ENCODE measurements at regions not wholly inside any gene's neighbourhood (a gene's known extent, or its start where the extent isn't known, plus 50 kb on each side); places are given as distances from the start of the nearest gene placed in this dataset.
"Not testable (repeated sequence)": the region's sequence is repeated elsewhere in the genome, so short reads cannot be mapped to it uniquely, and the experiment has no call there.

DNA sequence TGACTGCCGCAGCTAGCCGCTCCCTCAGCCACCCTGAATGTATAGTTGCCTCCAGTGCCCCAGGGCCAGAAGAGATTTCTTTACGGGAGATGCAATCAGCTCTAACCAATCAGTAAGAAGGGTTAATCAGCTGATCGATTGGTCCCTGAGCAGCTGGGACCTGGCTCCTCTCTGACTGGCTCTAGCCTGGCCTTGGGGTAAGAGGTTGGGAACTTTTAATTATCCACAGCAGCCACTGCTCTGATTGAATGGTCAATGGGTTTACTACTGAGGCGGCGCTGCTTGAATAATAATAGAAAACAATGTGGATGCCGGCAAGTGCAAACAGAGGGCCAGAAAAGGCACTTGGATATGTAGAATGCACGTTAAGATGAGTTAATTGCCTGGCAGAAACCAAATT is 99.8 kb downstream of the TFAP2A start:
- Histone ChIP-seq H3K4me1 (ENCODE audit: control insufficient read depth, insufficient read depth, low read length) (peaks cover 18% of the 10 kb centered on the region), H3K4me3 (ENCODE audit: low read length in 2 of 2) (no peak overlapping the region), H3K27me3 (ENCODE audit: control insufficient read depth in 1 of 2, insufficient read depth in 2 of 2, low read length in 2 of 2) (no peaks in the 10 kb centered on the region), H3K36me3 (ENCODE audit: control insufficient read depth in 2 of 2, insufficient read depth in 2 of 2, low read length in 2 of 2) (no peaks in the 10 kb centered on the region), H3K9ac (ENCODE audit: low read length in 2 of 2) (no peak overlapping the region), H3K27ac (ENCODE audit: low read length) (no peak overlapping the region), H3K9me3 (ENCODE audit: control insufficient read depth in 2 of 2, low read length in 2 of 2) (no peaks in the 10 kb centered on the region)

DNA sequence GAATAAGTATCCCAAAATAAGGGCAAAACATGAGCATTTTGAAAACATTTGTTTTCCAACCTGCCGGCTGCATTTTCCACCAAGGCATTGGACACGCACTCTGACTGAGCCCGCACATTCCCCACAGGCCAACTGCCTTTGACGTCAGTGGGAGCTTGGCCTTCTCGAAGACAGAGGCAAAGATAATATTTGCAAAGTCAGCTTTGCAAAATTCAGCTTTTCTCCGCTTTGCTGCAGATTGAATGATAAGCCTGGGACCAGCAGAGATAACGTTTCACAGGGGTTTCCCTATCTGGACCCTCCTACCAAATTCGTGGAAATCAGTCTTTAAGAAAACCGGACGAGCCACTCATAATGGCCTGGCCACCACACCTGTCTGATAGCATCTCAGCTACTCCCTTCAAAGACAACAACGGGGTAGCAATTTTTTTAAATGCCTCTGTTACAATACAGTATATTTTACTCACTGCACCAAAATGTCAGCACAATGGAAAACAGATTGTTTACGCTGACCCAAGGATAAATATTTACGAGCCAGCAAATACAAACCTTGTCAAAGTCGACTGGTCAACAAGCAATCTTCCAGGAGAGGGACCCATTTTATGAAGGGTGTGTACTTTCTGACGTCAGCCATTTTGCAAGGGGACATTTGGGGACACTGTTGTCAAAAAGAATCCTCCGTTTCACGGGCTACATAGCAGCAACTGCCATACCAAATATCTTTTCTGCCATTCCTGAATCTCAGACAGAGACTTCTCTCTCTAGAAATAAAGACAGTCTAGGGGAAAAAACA is 100.5 kb downstream of the TFAP2A start:
- Histone ChIP-seq H3K9me3 (ENCODE audit: control insufficient read depth in 2 of 2, low read length in 2 of 2) (no peaks in the 10 kb centered on the region), H3K36me3 (ENCODE audit: control insufficient read depth in 2 of 2, insufficient read depth in 2 of 2, low read length in 2 of 2) (no peaks in the 10 kb centered on the region), H3K9ac (ENCODE audit: low read length in 2 of 2) (no peak overlapping the region), H3K4me1 (ENCODE audit: control insufficient read depth, insufficient read depth, low read length) (peaks cover 18% of the 10 kb centered on the region), H3K27ac (ENCODE audit: low read length) (no peak overlapping the region), H3K4me3 (ENCODE audit: low read length in 2 of 2) (no peak overlapping the region), H3K27me3 (ENCODE audit: control insufficient read depth in 1 of 2, insufficient read depth in 2 of 2, low read length in 2 of 2) (no peaks in the 10 kb centered on the region)

DNA sequence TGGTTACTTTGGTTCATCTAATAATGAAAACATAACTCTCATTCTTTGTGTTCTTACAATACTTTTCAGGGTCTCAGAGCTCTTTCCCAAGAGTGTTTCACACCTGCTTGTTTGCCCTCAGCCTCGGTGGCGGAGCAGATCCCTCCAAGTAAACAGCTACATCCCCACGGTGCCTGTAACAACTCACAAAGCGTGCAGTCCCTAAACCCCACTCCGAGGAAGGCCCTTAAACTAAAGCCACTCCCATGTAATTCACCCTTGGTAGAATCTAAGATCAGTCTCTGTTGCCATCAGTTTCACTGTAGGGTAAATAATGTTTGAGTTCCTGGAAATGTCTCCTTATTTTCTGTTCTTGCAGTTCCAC is 101.1 kb downstream of the TFAP2A start:
- H3K9me3 ChIP-seq (ENCODE audit: control insufficient read depth in 2 of 2, low read length in 2 of 2), result no peaks in the 10 kb centered on the region
- H3K9ac ChIP-seq (ENCODE audit: low read length in 2 of 2), result no peak overlapping the region
- H3K27ac ChIP-seq (ENCODE audit: low read length), result no peak overlapping the region
- H3K4me3 ChIP-seq (ENCODE audit: low read length in 2 of 2), result no peak overlapping the region
- no peaks in the 10 kb centered on the region for H3K27me3 ChIP-seq (ENCODE audit: control insufficient read depth in 1 of 2, insufficient read depth in 2 of 2, low read length in 2 of 2)
- no peaks in the 10 kb centered on the region for H3K36me3 ChIP-seq (ENCODE audit: control insufficient read depth in 2 of 2, insufficient read depth in 2 of 2, low read length in 2 of 2)
- peaks cover 18% of the 10 kb centered on the region for H3K4me1 ChIP-seq (ENCODE audit: control insufficient read depth, insufficient read depth, low read length)

DNA sequence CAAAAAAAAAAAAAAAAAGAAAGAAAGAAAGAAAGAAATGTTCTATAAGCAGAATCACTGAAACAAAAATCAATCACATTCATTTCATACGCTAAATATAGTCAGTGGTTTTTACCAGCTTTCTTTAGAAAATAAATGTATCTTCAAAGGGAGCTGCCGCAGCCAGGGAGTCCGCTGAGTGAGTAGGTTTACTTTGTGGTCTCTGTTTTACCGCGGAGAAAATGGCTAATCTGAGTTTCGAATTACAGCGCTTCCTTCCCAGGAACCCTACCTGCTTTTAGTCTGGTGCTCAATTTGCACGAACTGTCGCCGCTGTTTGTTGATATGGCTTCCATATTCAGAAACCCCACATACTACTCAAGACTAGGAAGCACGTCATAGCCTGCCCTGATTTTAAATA is 102.4 kb downstream of the TFAP2A start:
- Histone ChIP-seq H3K4me3 (ENCODE audit: low read length in 2 of 2) (no peak overlapping the region), H3K27ac (ENCODE audit: low read length) (no peak overlapping the region), H3K4me1 (ENCODE audit: control insufficient read depth, insufficient read depth, low read length) (peaks cover 18% of the 10 kb centered on the region), H3K36me3 (ENCODE audit: control insufficient read depth in 2 of 2, insufficient read depth in 2 of 2, low read length in 2 of 2) (no peaks in the 10 kb centered on the region), H3K9ac (ENCODE audit: low read length in 2 of 2) (no peak overlapping the region), H3K9me3 (ENCODE audit: control insufficient read depth in 2 of 2, low read length in 2 of 2) (no peaks in the 10 kb centered on the region), H3K27me3 (ENCODE audit: control insufficient read depth in 1 of 2, insufficient read depth in 2 of 2, low read length in 2 of 2) (no peaks in the 10 kb centered on the region)

DNA sequence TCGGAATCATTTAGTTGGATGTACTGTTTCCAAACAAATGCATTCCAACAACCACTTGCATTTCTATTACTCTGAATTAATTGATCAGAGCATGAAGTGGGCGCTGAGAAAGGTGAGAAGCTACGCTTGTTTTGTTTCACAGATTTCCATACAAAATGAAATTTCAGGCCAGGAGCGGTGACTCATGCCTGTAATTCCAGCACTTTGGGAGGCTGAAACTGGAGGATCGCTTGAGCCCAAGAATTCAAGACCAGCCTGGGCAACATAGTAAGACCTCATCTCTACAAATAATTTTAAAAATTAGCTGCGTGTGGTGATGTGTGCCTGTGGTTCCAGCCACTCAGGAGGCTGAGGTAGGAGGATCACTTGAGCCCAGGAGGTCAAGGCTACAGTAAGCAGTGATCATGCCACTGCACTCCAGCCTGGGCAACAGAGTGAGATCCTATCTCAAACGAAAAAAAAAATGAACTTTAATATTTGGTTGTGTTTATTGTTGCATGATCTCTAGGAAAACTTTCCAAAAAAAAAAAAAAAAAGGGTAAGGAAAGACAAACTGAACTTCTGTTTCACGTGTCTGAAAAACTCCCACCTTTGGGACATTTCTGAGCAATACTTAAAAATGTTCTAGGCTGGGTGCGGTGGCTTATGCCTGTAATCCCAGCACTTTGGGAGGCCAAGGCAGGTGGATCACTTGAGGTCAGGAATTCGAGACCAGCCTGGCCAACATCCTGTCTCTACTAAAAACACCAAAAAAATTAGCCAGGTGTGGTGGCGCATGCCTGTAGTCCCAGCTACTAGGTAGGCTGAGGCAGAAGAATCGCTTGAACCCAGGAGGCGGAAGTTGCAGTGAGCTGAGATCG is 103.1 kb downstream of the TFAP2A start:
- H3K27ac ChIP-seq (ENCODE audit: low read length); H3K36me3 ChIP-seq (ENCODE audit: control insufficient read depth in 2 of 2, insufficient read depth in 2 of 2, low read length in 2 of 2); H3K4me3 ChIP-seq (ENCODE audit: low read length in 2 of 2); H3K27me3 ChIP-seq (ENCODE audit: control insufficient read depth in 1 of 2, insufficient read depth in 2 of 2, low read length in 2 of 2); H3K9ac ChIP-seq (ENCODE audit: low read length in 2 of 2); H3K9me3 ChIP-seq (ENCODE audit: control insufficient read depth in 2 of 2, low read length in 2 of 2): not testable (repeated sequence)
- H3K4me1 ChIP-seq (ENCODE audit: control insufficient read depth, insufficient read depth, low read length), result peaks cover 12% of the 10 kb centered on the region

DNA sequence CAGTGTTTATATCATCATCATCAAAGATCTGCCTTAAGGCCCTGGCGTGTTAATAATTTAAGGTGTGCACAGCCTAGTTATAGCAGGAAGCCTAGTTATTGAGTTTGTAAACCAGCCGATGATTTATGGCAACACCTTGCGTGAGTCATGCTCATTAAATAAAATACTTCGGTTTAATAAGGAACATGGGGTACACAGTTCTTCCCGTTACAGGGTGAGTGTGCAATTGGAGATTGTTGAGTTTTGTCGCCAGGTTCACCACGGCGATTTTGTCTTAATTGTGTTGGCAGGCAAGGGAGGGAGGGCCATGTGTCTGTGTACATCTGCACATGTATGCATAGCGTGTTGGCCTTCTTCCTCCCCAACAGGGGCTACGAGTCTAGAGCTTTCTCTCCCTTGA is 104.0 kb downstream of the TFAP2A start:
- Histone ChIP-seq H3K27me3 (ENCODE audit: control insufficient read depth in 1 of 2, insufficient read depth in 2 of 2, low read length in 2 of 2) (no peaks in the 10 kb centered on the region), H3K9ac (ENCODE audit: low read length in 2 of 2) (no peak overlapping the region), H3K9me3 (ENCODE audit: control insufficient read depth in 2 of 2, low read length in 2 of 2) (no peaks in the 10 kb centered on the region)

DNA sequence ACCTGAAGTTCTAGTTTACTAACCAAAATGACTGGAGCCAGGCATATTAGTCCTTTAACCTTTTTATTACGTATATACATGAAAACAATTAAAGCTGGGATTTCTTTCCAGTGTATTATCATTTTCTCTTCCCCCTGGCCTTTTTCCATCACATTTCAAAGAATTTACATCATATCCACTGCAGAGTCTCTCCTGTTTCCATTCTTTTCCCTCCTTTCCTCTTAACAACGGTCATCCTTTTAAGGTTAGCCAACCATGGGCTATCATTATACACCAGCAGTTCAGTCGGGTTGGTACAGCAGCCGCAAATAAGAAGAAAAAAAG is 104.6 kb downstream of the TFAP2A start:
- Histone ChIP-seq H3K9me3 (ENCODE audit: control insufficient read depth in 2 of 2, low read length in 2 of 2) (no peaks in the 10 kb centered on the region), H3K4me1 (ENCODE audit: control insufficient read depth, insufficient read depth, low read length) (no peaks in the 10 kb centered on the region), H3K9ac (ENCODE audit: low read length in 2 of 2) (no peak overlapping the region), H3K36me3 (ENCODE audit: control insufficient read depth in 2 of 2, insufficient read depth in 2 of 2, low read length in 2 of 2) (no peaks in the 10 kb centered on the region), H3K4me3 (ENCODE audit: low read length in 2 of 2) (no peak overlapping the region), H3K27me3 (ENCODE audit: control insufficient read depth in 1 of 2, insufficient read depth in 2 of 2, low read length in 2 of 2) (no peaks in the 10 kb centered on the region), H3K27ac (ENCODE audit: low read length) (no peak overlapping the region)

More for the DNA sequence above, 104.0 kb downstream of the TFAP2A start:
- Histone ChIP-seq H3K4me3 (ENCODE audit: low read length in 2 of 2) (no peak overlapping the region), H3K4me1 (ENCODE audit: control insufficient read depth, insufficient read depth, low read length) (peaks cover 2% of the 10 kb centered on the region), H3K36me3 (ENCODE audit: control insufficient read depth in 2 of 2, insufficient read depth in 2 of 2, low read length in 2 of 2) (no peaks in the 10 kb centered on the region), H3K27ac (ENCODE audit: low read length) (no peak overlapping the region)

DNA sequence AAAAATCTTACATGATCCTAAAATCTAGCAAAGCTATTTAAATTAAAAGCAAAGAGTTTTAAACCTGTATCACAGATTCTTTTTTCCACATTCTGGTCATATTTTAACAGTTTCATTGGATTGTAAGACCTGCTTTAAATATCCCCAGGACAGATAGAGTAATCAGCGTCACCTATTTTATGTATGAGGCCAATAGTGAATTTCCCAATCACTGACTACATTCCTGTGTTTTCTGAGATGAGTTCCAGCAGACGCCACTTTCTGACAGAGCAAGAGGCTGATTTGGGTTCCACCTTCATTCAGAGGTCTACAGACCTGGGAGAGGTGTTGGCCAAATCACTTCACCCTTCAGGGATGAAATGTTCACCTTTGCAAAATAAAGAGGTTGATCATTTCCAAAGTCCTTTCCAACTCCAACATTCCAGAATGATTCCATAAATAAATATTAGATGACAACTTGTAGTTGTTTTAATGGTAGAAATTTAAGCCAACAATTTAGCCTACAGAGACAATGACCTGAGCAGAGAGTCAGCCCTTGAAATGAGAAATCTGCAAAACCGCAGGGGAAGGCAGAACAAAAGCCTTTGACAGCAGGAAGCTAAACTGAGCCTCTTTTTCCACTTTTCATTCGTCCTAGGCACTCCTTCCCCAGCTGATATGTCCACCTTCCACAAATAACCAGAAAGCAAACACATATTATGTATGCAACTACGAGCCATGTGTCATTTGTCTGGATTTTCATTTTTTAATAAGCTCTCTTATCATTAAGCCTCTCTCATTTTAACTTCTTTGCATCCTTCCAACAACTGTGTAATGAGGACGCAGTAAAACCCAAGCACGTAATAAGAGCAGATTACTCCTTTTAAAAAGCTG is 105.2 kb downstream of the TFAP2A start:
- Histone ChIP-seq H3K36me3 (ENCODE audit: control insufficient read depth in 2 of 2, insufficient read depth in 2 of 2, low read length in 2 of 2) (no peaks in the 10 kb centered on the region), H3K27me3 (ENCODE audit: control insufficient read depth in 1 of 2, insufficient read depth in 2 of 2, low read length in 2 of 2) (no peaks in the 10 kb centered on the region), H3K9ac (ENCODE audit: low read length in 2 of 2) (no peak overlapping the region), H3K9me3 (ENCODE audit: control insufficient read depth in 2 of 2, low read length in 2 of 2) (no peaks in the 10 kb centered on the region), H3K27ac (ENCODE audit: low read length) (no peak overlapping the region), H3K4me1 (ENCODE audit: control insufficient read depth, insufficient read depth, low read length) (no peaks in the 10 kb centered on the region), H3K4me3 (ENCODE audit: low read length in 2 of 2) (no peak overlapping the region)

DNA sequence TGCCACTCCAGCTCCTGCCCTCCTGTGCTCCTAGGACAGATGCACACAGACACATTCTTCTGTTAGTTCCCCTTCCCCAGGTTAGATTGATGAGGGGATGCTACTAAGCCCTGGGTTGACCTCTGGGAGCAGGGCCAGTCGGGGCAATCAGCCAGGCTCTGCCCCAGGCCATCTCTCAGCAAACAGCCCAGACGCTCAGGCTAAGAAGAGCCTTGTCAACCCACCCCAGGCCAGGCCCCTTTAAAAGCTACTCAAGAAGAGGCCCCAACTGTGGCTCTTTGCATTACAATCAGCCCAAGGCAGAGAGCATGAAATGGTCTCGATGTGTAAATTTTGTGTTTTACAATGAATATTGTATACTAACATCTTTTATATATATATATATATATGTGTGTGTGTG is 107.4 kb downstream of the TFAP2A start:
- H3K4me3 ChIP-seq (ENCODE audit: low read length in 2 of 2), result no peak overlapping the region
- no peaks in the 10 kb centered on the region for H3K9me3 ChIP-seq (ENCODE audit: control insufficient read depth in 2 of 2, low read length in 2 of 2)

DNA sequence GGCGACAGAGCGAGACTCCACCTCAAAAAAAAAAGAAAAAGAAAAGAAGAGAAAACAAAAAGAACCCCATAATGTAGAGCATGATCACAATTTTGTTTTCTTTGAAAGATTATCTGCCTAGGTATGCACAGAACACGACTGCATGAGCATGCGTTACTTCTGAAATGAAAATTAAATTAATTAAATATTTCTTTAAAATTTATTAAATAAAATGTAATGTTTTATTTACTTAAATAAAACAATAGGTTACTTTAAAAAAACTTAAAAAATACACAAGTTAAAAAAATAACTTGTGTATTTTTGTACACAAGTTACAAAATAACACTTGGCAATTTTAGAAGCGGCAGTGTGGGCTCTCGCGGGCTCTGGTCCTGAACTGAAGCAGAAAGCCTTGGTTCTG is 107.8 kb downstream of the TFAP2A start:
- Histone ChIP-seq H3K4me1 (ENCODE audit: control insufficient read depth, insufficient read depth, low read length) (no peaks in the 10 kb centered on the region), H3K36me3 (ENCODE audit: control insufficient read depth in 2 of 2, insufficient read depth in 2 of 2, low read length in 2 of 2) (no peaks in the 10 kb centered on the region), H3K27me3 (ENCODE audit: control insufficient read depth in 1 of 2, insufficient read depth in 2 of 2, low read length in 2 of 2) (no peaks in the 10 kb centered on the region), H3K9ac (ENCODE audit: low read length in 2 of 2) (no peak overlapping the region), H3K27ac (ENCODE audit: low read length) (no peak overlapping the region), H3K4me3 (ENCODE audit: low read length in 2 of 2) (no peak overlapping the region), H3K9me3 (ENCODE audit: control insufficient read depth in 2 of 2, low read length in 2 of 2) (no peaks in the 10 kb centered on the region)

More for the DNA sequence above, 107.4 kb downstream of the TFAP2A start:
- Histone ChIP-seq H3K9ac (ENCODE audit: low read length in 2 of 2) (no peak overlapping the region), H3K27ac (ENCODE audit: low read length) (no peak overlapping the region), H3K27me3 (ENCODE audit: control insufficient read depth in 1 of 2, insufficient read depth in 2 of 2, low read length in 2 of 2) (no peaks in the 10 kb centered on the region), H3K36me3 (ENCODE audit: control insufficient read depth in 2 of 2, insufficient read depth in 2 of 2, low read length in 2 of 2) (no peaks in the 10 kb centered on the region), H3K4me1 (ENCODE audit: control insufficient read depth, insufficient read depth, low read length) (no peaks in the 10 kb centered on the region)

Data from stomach smooth muscle (tissue), 2 donors.